Stimulated activated CD4-positive, alpha-beta T cell treated with anti-CD3 and anti-CD28 coated beads, Interleukin-12 subunit alpha, Interleukin-12 subunit beta, amount 100 ng/mL, for 48 hours (primary cell): ENCODE measurements at regions not wholly inside any gene's neighbourhood (a gene's known extent, or its start where the extent isn't known, plus 50 kb on each side); places are given as distances from the start of the nearest gene placed in this dataset.

Experiments
- DNase-seq, 3 donors: peaks; one replicate each; pipeline ENCODE4 v3.0.0-alpha.2; 2020; ENCODE audit warnings: low read depth in 2 of 3, low spot score in 1 of 3

- no peak for DNase-seq
Measured at GRCh38 chr4:8796096-8796495, 75.5 kb downstream of the HMX1 start.

DNA sequence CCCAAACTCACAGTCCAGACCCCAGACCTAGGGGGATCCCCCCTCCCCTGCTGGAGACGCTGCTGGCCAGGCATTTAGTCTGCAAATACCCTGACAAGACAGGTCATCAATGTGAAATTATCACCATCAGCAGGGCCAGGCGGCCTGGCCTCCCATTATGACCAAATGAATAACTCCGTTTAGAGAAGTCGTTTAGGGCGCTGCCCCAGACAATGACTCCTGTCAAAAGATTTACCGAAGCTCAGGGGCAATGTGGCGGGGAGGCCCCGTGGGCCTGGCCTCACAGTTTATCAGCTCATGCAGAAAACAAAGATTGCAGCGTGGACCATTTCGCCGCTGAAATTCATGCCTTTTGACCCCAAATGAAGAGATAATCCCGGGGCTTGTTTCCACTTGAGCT is 76.5 kb downstream of the HMX1 start:
- no peak for DNase-seq

DNA sequence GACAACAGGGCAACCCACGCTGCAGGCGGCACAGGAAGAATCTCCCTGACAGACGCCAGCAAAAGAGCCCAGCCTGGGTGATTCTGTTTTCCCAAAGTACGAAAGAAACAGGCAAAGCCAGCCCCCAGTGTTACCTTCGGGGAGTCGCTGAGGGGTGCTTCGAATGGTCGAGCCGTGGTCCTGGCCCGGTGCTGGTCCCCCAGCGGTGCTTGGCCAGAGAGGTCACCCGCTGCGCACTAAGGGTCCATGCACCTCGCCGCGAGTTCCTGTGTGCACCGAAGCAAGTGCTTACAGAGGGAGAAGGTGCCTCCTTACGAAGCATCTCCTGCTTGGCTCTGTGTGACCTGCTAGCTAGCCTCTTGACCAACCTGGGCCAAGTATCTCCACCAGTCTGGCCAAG is 77.1 kb downstream of the HMX1 start:
- no peak for DNase-seq

DNA sequence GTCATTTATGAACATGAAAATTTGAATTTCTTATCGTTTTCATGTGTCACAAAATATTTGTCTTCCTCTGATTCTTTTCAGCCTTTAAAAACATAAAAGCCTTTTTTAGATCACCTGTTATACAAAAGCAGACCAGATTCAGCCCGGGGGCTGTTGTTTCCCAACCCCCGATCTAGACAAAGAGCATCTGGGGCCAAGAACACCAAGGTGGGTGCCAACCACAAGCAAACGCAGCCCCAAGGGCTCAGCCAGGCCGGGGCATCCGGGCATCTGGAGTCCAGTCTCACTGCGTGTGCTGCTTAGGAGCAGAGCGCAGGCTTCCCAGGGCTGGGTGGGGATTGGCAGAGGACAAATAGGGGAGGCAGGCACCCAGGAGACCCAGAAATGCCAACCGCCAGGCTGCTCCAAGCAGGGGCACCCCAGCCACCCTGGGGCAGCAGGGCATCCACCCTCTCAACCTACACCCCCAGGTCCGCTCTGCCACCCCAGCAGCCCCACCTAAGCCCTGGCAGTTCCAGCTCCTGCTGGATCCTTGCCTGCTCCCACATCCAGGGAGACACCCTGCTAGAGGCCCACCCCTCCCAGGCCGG is 78.0 kb downstream of the HMX1 start:
- DNase-seq: no peak

GRCh38 chr4:8792491-8792890 is 79.1 kb downstream of the HMX1 start:
- no peak for DNase-seq

GRCh38 chr4:8791609-8792008 is 80.0 kb downstream of the HMX1 start:
- DNase-seq: no peak

GRCh38 chr4:8790749-8791148 is 80.9 kb downstream of the HMX1 start:
- no peak for DNase-seq

DNA sequence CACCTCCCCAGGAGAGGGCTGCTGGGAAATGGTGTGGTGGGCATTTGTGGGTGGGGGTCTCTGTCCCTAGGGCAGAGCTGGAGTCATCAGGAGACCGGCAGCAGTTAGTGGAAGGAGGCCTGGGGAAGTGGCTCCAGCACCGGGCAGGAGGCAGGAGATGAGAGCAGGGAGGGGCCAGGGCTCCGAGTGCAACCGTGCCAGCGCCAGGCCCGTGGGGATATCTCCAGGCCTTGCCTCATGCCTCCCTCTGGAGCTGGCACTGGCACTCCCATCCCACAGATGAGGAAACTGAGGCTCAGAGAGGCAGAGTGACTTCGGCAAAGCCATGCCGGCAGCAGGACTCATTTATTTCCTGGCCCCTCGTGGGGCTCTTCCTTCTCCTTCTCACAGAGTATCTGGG is 83.5 kb downstream of the HMX1 start:
- no peak for DNase-seq

DNA sequence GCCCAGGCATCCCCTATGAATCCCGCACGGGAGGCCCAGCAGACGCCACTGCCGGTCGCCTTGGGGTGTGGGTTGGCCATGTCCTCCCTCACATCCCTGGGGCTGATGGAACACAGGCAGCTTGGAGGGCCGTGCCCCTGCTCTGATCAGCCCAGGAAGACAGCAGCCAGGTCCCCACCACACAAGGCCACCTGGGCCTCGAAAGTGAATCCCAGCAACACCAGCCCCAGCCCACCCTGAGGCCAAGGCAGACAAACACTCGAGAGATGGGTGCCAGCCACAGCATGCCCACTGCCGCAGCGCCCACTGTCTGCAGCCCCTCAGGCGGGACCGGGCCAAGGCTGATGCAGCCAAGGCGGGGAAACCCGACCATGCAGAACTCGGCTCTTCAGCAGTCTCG is 85.5 kb downstream of the HMX1 start:
- no peak for DNase-seq

DNA sequence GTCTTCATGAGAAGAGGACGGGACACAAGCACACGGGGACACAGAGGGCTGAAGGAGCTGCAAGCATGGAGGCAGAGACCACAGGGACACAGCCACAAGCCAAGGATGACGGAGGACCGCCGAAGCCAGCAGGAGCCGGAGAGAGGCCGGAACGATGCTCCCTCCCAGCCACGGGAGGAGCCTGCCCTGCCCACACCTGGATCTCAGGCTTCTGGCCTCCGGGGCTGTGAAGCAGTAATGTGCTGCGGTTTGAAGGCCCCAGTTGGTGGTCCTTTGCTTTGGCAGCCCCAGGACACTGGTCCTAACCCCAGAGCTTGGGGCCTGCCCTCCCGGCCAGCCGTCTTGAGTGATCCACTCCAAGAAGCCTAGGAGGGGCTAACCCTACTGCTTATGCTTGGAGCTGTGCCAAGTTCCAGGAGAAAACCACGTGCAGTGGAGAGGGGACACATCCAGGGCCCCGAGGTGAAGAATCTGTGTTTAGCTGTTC is 85.9 kb downstream of the HMX1 start:
- DNase-seq: no peak

GRCh38 chr4:8783736-8784135 is 87.9 kb downstream of the HMX1 start:
- no peak for DNase-seq

GRCh38 chr4:8782135-8782534 is 89.5 kb downstream of the HMX1 start:
- no peak for DNase-seq

DNA sequence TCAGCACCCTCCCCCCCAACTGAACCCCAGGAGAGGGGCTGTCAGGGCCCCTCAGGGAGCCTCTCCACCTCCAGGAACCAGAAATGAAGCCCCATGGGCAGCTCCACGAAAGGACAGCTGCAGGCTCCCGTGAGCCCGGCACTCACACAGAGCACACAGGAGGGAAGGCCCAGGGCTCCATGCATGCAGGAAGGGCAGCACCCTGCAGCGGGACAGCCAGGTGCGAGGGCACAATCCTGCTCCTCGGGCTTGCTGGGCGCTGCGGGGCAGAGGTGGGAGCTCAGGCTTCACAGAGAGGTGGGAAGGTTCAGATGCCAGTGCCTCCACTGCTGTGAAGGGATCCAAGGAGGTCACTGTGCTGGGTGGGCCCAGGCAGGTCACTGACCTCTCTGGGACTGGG is 90.0 kb downstream of the HMX1 start:
- no peak for DNase-seq

DNA sequence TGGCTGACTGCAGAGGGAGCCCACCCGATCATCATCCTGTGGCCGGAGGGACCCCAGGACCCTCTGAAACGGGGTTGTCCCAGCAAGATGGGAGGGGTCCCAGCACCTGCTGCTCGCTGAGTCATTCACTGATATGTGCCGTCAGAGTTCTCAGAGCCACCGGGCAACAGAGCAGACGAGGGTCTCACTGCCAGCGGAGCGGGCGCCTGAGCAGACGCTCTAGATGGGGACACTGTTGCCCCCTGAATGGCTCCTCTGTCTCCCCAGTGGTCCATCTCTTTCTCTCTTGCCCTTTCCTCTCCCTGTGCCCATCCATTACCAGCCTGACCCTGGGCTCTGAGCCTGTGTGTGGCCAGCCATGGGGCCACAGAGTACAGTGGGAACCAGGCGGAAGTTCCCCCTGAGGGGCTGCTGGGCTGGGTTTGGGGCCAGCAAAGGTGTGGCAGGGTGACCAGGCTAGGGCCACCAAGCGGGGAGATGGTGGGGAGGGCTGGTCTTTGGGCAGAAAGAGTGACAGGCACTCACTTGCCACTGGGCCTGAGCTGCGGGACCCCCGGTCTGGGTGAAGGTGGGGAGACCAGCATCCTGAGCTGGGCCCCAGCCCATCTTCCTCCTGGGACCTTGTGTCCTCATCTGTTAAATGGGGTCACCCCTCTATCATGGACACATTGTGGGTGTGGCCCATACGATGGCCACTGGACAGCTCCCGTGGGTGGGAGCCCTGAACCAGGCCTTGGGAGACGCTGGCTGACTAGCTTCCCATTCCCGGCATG is 90.9 kb downstream of the HMX1 start:
- no peak for DNase-seq

GRCh38 chr4:8780086-8780485 is 91.6 kb downstream of the HMX1 start:
- DNase-seq: no peak

DNA sequence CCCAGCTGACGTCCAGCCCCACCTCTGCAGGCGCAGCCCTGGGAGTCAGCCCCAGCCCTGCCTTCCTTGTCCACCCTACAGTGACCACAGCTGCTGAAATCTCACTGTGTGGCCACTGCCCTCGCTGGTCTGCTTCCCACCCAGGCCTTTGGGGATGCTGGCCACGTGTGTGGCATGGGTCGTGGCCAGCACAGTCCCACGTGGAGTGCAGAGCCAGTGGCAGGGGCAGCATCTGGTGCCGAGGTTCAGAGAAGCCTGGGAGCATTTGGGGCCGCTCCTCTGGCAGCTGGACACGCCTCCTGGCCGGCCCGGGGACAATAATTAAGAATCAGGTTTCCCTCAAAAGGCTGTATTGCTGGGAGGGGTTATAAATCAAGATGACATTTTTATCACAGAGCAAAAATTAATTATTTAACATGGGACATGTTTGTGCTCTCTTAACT is 92.1 kb downstream of the HMX1 start:
- no peak for DNase-seq

DNA sequence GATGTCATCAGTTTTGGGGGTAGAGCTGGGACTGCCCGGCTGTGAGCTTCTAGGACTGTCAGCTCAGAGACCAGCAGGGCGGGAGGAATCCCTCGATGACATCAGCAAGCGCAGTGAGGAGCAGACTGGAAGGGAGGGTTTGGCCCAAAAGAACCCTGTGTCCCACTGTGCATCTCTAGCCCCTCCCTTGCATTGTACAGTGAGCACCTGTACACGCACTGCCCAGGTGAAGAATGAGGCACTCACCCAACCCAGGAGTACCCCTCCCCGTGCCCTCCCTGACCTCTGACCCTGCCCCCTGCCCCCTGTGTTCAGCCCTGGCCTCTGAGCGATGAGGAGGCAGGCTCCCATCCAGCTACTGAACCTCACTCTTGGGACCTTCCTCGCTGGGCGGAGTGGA is 92.9 kb downstream of the HMX1 start:
- DNase-seq: no peak

GRCh38 chr4:8778291-8778690 is 93.3 kb downstream of the HMX1 start:
- DNase-seq: no peak

- DNase-seq: no peak
Measured at GRCh38 chr4:8777320-8778196, 94.1 kb downstream of the HMX1 start.

GRCh38 chr4:8776366-8776765 is 95.3 kb downstream of the HMX1 start:
- no peak for DNase-seq

- no peak for DNase-seq
Measured at GRCh38 chr4:8775751-8776355, 95.8 kb downstream of the HMX1 start.
